ENCODE measurements at regions not wholly inside any gene's neighbourhood (a gene's known extent, or its start where the extent isn't known, plus 50 kb on each side); places are given as distances from the start of the nearest gene placed in this dataset.
"Not testable (repeated sequence)": the region's sequence is repeated elsewhere in the genome, so short reads cannot be mapped to it uniquely, and the experiment has no call there.

- H3K4me1 ChIP-seq (ENCODE audit: control insufficient read depth, insufficient read depth, low read length, poor library complexity, severe bottlenecking) = peaks cover 35% of the 10 kb centered on the region
- H3K4me3 ChIP-seq (ENCODE audit: insufficient read depth, low read depth, low read length, poor library complexity, severe bottlenecking) = no peak overlapping the region
- H3K27me3 ChIP-seq (replicated peaks; ENCODE audit: control insufficient read depth, insufficient read depth, low read length, poor library complexity, severe bottlenecking) = no peaks in the 10 kb centered on the region
- no peak overlapping the region for H3K27ac ChIP-seq (ENCODE audit: insufficient read depth, low read length, poor library complexity, severe bottlenecking)
- H3K9me3 ChIP-seq (ENCODE audit: control insufficient read depth, low read length) = no peaks in the 10 kb centered on the region
- no peak for DNase-seq
- H3K36me3 ChIP-seq (ENCODE audit: control insufficient read depth, insufficient read depth, low read length) = no peaks in the 10 kb centered on the region
Measured at GRCh38 chr2:234366891-234367290, 130.0 kb downstream of the ARL4C start.

- Histone ChIP-seq H3K4me3 (ENCODE audit: insufficient read depth, low read depth, low read length, poor library complexity, severe bottlenecking) (no peak overlapping the region), H3K36me3 (ENCODE audit: control insufficient read depth, insufficient read depth, low read length) (no peaks in the 10 kb centered on the region), H3K9me3 (ENCODE audit: control insufficient read depth, low read length) (no peaks in the 10 kb centered on the region), H3K4me1 (ENCODE audit: control insufficient read depth, insufficient read depth, low read length, poor library complexity, severe bottlenecking) (peaks cover 29% of the 10 kb centered on the region), H3K27me3 (replicated peaks; ENCODE audit: control insufficient read depth, insufficient read depth, low read length, poor library complexity, severe bottlenecking) (no peaks in the 10 kb centered on the region), H3K27ac (ENCODE audit: insufficient read depth, low read length, poor library complexity, severe bottlenecking) (no peak overlapping the region)
- DNase-seq = no peak
Measured at GRCh38 chr2:234364661-234365060, 132.2 kb downstream of the ARL4C start.

- Histone ChIP-seq H3K9me3 (ENCODE audit: control insufficient read depth, low read length) (no peaks in the 10 kb centered on the region), H3K4me3 (ENCODE audit: insufficient read depth, low read depth, low read length, poor library complexity, severe bottlenecking) (no peak overlapping the region), H3K27ac (ENCODE audit: insufficient read depth, low read length, poor library complexity, severe bottlenecking) (no peak overlapping the region), H3K36me3 (ENCODE audit: control insufficient read depth, insufficient read depth, low read length) (no peaks in the 10 kb centered on the region), H3K27me3 (replicated peaks; ENCODE audit: control insufficient read depth, insufficient read depth, low read length, poor library complexity, severe bottlenecking) (no peaks in the 10 kb centered on the region), H3K4me1 (ENCODE audit: control insufficient read depth, insufficient read depth, low read length, poor library complexity, severe bottlenecking) (peaks cover 25% of the 10 kb centered on the region)
- DNase-seq = no peak
Measured at GRCh38 chr2:234363647-234364294, 133.1 kb downstream of the ARL4C start.

- Histone ChIP-seq H3K36me3 (ENCODE audit: control insufficient read depth, insufficient read depth, low read length) (no peaks in the 10 kb centered on the region), H3K27ac (ENCODE audit: insufficient read depth, low read length, poor library complexity, severe bottlenecking) (no peak overlapping the region), H3K27me3 (replicated peaks; ENCODE audit: control insufficient read depth, insufficient read depth, low read length, poor library complexity, severe bottlenecking) (no peaks in the 10 kb centered on the region), H3K4me3 (ENCODE audit: insufficient read depth, low read depth, low read length, poor library complexity, severe bottlenecking) (no peak overlapping the region), H3K9me3 (ENCODE audit: control insufficient read depth, low read length) (no peaks in the 10 kb centered on the region), H3K4me1 (ENCODE audit: control insufficient read depth, insufficient read depth, low read length, poor library complexity, severe bottlenecking) (peaks cover 18% of the 10 kb centered on the region)
- DNase-seq = no peak
Measured at GRCh38 chr2:234363011-234363487, 133.8 kb downstream of the ARL4C start.

- not testable (repeated sequence) for H3K9me3 ChIP-seq (ENCODE audit: control insufficient read depth, low read length); H3K4me3 ChIP-seq (ENCODE audit: insufficient read depth, low read depth, low read length, poor library complexity, severe bottlenecking); H3K27ac ChIP-seq (ENCODE audit: insufficient read depth, low read length, poor library complexity, severe bottlenecking); DNase-seq; H3K36me3 ChIP-seq (ENCODE audit: control insufficient read depth, insufficient read depth, low read length); H3K4me1 ChIP-seq (ENCODE audit: control insufficient read depth, insufficient read depth, low read length, poor library complexity, severe bottlenecking); H3K27me3 ChIP-seq (replicated peaks; ENCODE audit: control insufficient read depth, insufficient read depth, low read length, poor library complexity, severe bottlenecking)
Measured at GRCh38 chr2:234360313-234360975, 136.4 kb downstream of the ARL4C start.

- Histone ChIP-seq H3K27ac (ENCODE audit: insufficient read depth, low read length, poor library complexity, severe bottlenecking) (no peak overlapping the region), H3K9me3 (ENCODE audit: control insufficient read depth, low read length) (no peaks in the 10 kb centered on the region), H3K4me1 (ENCODE audit: control insufficient read depth, insufficient read depth, low read length, poor library complexity, severe bottlenecking) (no peaks in the 10 kb centered on the region), H3K36me3 (ENCODE audit: control insufficient read depth, insufficient read depth, low read length) (no peaks in the 10 kb centered on the region), H3K27me3 (replicated peaks; ENCODE audit: control insufficient read depth, insufficient read depth, low read length, poor library complexity, severe bottlenecking) (no peaks in the 10 kb centered on the region), H3K4me3 (ENCODE audit: insufficient read depth, low read depth, low read length, poor library complexity, severe bottlenecking) (no peak overlapping the region)
- DNase-seq = no peak
Measured at GRCh38 chr2:234357666-234358065, 139.2 kb downstream of the ARL4C start.

GRCh38 chr2:234355808-234356365, 141.0 kb downstream of the ARL4C start:
- Histone ChIP-seq H3K9me3 (ENCODE audit: control insufficient read depth, low read length) (no peaks in the 10 kb centered on the region), H3K27me3 (replicated peaks; ENCODE audit: control insufficient read depth, insufficient read depth, low read length, poor library complexity, severe bottlenecking) (no peaks in the 10 kb centered on the region), H3K36me3 (ENCODE audit: control insufficient read depth, insufficient read depth, low read length) (no peaks in the 10 kb centered on the region), H3K4me1 (ENCODE audit: control insufficient read depth, insufficient read depth, low read length, poor library complexity, severe bottlenecking) (no peaks in the 10 kb centered on the region), H3K4me3 (ENCODE audit: insufficient read depth, low read depth, low read length, poor library complexity, severe bottlenecking) (no peak overlapping the region), H3K27ac (ENCODE audit: insufficient read depth, low read length, poor library complexity, severe bottlenecking) (no peak overlapping the region)
- no peak for DNase-seq

- H3K4me3 ChIP-seq (ENCODE audit: insufficient read depth, low read depth, low read length, poor library complexity, severe bottlenecking) = no peak overlapping the region
- DNase-seq = no peak
- H3K27me3 ChIP-seq (replicated peaks; ENCODE audit: control insufficient read depth, insufficient read depth, low read length, poor library complexity, severe bottlenecking) = no peaks in the 10 kb centered on the region
- H3K27ac ChIP-seq (ENCODE audit: insufficient read depth, low read length, poor library complexity, severe bottlenecking) = no peak overlapping the region
- H3K9me3 ChIP-seq (ENCODE audit: control insufficient read depth, low read length) = no peaks in the 10 kb centered on the region
- H3K36me3 ChIP-seq (ENCODE audit: control insufficient read depth, insufficient read depth, low read length) = no peaks in the 10 kb centered on the region
- no peaks in the 10 kb centered on the region for H3K4me1 ChIP-seq (ENCODE audit: control insufficient read depth, insufficient read depth, low read length, poor library complexity, severe bottlenecking)
Measured at GRCh38 chr2:234355021-234355720, 141.7 kb downstream of the ARL4C start.

- H3K4me1 ChIP-seq (ENCODE audit: control insufficient read depth, insufficient read depth, low read length, poor library complexity, severe bottlenecking) = no peaks in the 10 kb centered on the region
- no peaks in the 10 kb centered on the region for H3K36me3 ChIP-seq (ENCODE audit: control insufficient read depth, insufficient read depth, low read length)
- no peaks in the 10 kb centered on the region for H3K27me3 ChIP-seq (replicated peaks; ENCODE audit: control insufficient read depth, insufficient read depth, low read length, poor library complexity, severe bottlenecking)
- no peak overlapping the region for H3K27ac ChIP-seq (ENCODE audit: insufficient read depth, low read length, poor library complexity, severe bottlenecking)
- H3K9me3 ChIP-seq (ENCODE audit: control insufficient read depth, low read length) = no peaks in the 10 kb centered on the region
- no peak overlapping the region for H3K4me3 ChIP-seq (ENCODE audit: insufficient read depth, low read depth, low read length, poor library complexity, severe bottlenecking)
- no peak for DNase-seq
Measured at GRCh38 chr2:234352270-234352669, 144.6 kb downstream of the ARL4C start.

GRCh38 chr2:234351866-234352265, 145.0 kb downstream of the ARL4C start:
- not testable (repeated sequence) for H3K36me3 ChIP-seq (ENCODE audit: control insufficient read depth, insufficient read depth, low read length); H3K4me3 ChIP-seq (ENCODE audit: insufficient read depth, low read depth, low read length, poor library complexity, severe bottlenecking); H3K4me1 ChIP-seq (ENCODE audit: control insufficient read depth, insufficient read depth, low read length, poor library complexity, severe bottlenecking); DNase-seq; H3K9me3 ChIP-seq (ENCODE audit: control insufficient read depth, low read length); H3K27ac ChIP-seq (ENCODE audit: insufficient read depth, low read length, poor library complexity, severe bottlenecking); H3K27me3 ChIP-seq (replicated peaks; ENCODE audit: control insufficient read depth, insufficient read depth, low read length, poor library complexity, severe bottlenecking)

All from effector memory CD4-positive, alpha-beta T cell (primary cell).